HEK293 (cell line): ENCODE measurements at regions not wholly inside any gene's neighbourhood (a gene's known extent, or its start where the extent isn't known, plus 50 kb on each side); places are given as distances from the start of the nearest gene placed in this dataset.

Experiments
- GFI1B ChIP-seq: fragments of 450-650 bp; formaldehyde crosslinking; IDR thresholded peaks from 2 replicates; pipeline ENCODE4 v1.5.1; 2016; ENCODE audit warnings: missing biosample characterization, missing genetic modification characterization
- TCF7L2 ChIP-seq: IDR thresholded peaks from 2 replicates; pipeline ENCODE4 v1.6.1; 2011; ENCODE audit warnings: low read depth, mild to moderate bottlenecking, inconsistent platforms, low read length, moderate library complexity, borderline replicate concordance
- ZNF132 ChIP-seq: fragments of 450-650 bp; formaldehyde crosslinking; IDR thresholded peaks from 2 replicates; pipeline ENCODE4 v1.5.1; 2017; ENCODE audit warnings: missing biosample characterization, missing genetic modification characterization, borderline replicate concordance
- ZNF214 ChIP-seq: fragments of 450-650 bp; formaldehyde crosslinking; IDR thresholded peaks from 2 replicates; pipeline ENCODE4 v1.5.1; 2017; ENCODE audit warnings: missing biosample characterization, mild to moderate bottlenecking, missing genetic modification characterization, borderline replicate concordance
- ZNF266 ChIP-seq: fragments of 450-650 bp; formaldehyde crosslinking; IDR thresholded peaks from 2 replicates; pipeline ENCODE4 v1.5.1; 2016; ENCODE audit warnings: missing biosample characterization, missing genetic modification characterization, low read depth
- ZNF280C ChIP-seq: fragments of 450-650 bp; formaldehyde crosslinking; IDR thresholded peaks from 2 replicates; pipeline ENCODE4 v1.5.1; 2016; ENCODE audit warnings: missing biosample characterization, missing genetic modification characterization
- ZNF354C ChIP-seq: fragments of 450-650 bp; formaldehyde crosslinking; IDR thresholded peaks from 2 replicates; pipeline ENCODE4 v1.5.1; 2016; ENCODE audit warnings: missing biosample characterization, missing genetic modification characterization, low read depth, borderline replicate concordance
- ZNF366 ChIP-seq: fragments of 450-650 bp; formaldehyde crosslinking; conservative IDR thresholded peaks from 2 replicates; pipeline ENCODE4 v1.5.1; 2016; ENCODE audit warnings: missing biosample characterization, missing genetic modification characterization
- ZNF433 ChIP-seq: fragments of 450-650 bp; formaldehyde crosslinking; IDR thresholded peaks from 2 replicates; pipeline ENCODE4 v1.5.1; 2016; ENCODE audit warnings: missing biosample characterization, missing genetic modification characterization, low read depth
- ZNF449 ChIP-seq: fragments of 450-650 bp; formaldehyde crosslinking; IDR thresholded peaks from 2 replicates; pipeline ENCODE4 v1.5.1; 2017; ENCODE audit warnings: missing biosample characterization, mild to moderate bottlenecking, missing genetic modification characterization, moderate library complexity
- ZNF561 ChIP-seq: fragments of 450-650 bp; IDR thresholded peaks from 2 replicates; pipeline ENCODE4 v1.5.1; 2018; ENCODE audit warnings: missing biosample characterization, missing genetic modification characterization, borderline replicate concordance
- ZNF610 ChIP-seq: fragments of 450-650 bp; formaldehyde crosslinking; IDR thresholded peaks from 2 replicates; pipeline ENCODE4 v1.5.1; 2016; ENCODE audit warnings: missing biosample characterization, missing genetic modification characterization, borderline replicate concordance
- ZNF623 ChIP-seq: fragments of 450-650 bp; formaldehyde crosslinking; IDR thresholded peaks from 2 replicates; pipeline ENCODE4 v1.5.1; 2016; ENCODE audit warnings: missing biosample characterization, missing genetic modification characterization
- ZNF624 ChIP-seq: fragments of 450-650 bp; formaldehyde crosslinking; IDR thresholded peaks from 2 replicates; pipeline ENCODE4 v1.5.1; 2017; ENCODE audit warnings: missing biosample characterization, missing genetic modification characterization
- ZNF626 ChIP-seq: fragments of 450-650 bp; sonication (Bioruptor Pico); formaldehyde crosslinking; IDR thresholded peaks from 2 replicates; pipeline ENCODE4 v1.5.1; 2018; ENCODE audit warnings: missing biosample characterization, missing genetic modification characterization, inconsistent platforms
- ZNF629 ChIP-seq: fragments of 450-650 bp; formaldehyde crosslinking; IDR thresholded peaks from 2 replicates; pipeline ENCODE4 v1.5.1; 2017; ENCODE audit warnings: missing biosample characterization, missing genetic modification characterization
- ZNF660 ChIP-seq: fragments of 450-650 bp; IDR thresholded peaks from 2 replicates; pipeline ENCODE4 v1.5.1; 2018; ENCODE audit warnings: missing biosample characterization, mild to moderate bottlenecking, missing genetic modification characterization
- ZNF701 ChIP-seq: fragments of 450-650 bp; formaldehyde crosslinking; IDR thresholded peaks from 2 replicates; pipeline ENCODE4 v1.5.1; 2016; ENCODE audit warnings: missing biosample characterization, missing genetic modification characterization
- ZNF747 ChIP-seq: fragments of 450-650 bp; formaldehyde crosslinking; IDR thresholded peaks from 2 replicates; pipeline ENCODE4 v1.5.1; 2016; ENCODE audit warnings: missing biosample characterization, missing genetic modification characterization
- ZSCAN18 ChIP-seq: fragments of 450-650 bp; formaldehyde crosslinking; IDR thresholded peaks from 2 replicates; pipeline ENCODE4 v1.5.1; 2016; ENCODE audit warnings: missing biosample characterization, missing genetic modification characterization
- ZSCAN5A ChIP-seq: fragments of 450-650 bp; formaldehyde crosslinking; IDR thresholded peaks from 2 replicates; pipeline ENCODE4 v1.5.1; 2016; ENCODE audit warnings: missing biosample characterization, missing genetic modification characterization
- TF ChIP-seq, protein P1 (sequence below): fragments of 450-650 bp; formaldehyde crosslinking; IDR thresholded peaks from 2 replicates; pipeline ENCODE4 v1.5.1; 2017; ENCODE audit warnings: missing biosample characterization, missing genetic modification characterization
- TF ChIP-seq, protein P2 (sequence below): fragments of 450-650 bp; formaldehyde crosslinking; IDR thresholded peaks from 2 replicates; pipeline ENCODE4 v1.5.1; 2016; ENCODE audit warnings: missing biosample characterization, missing genetic modification characterization
- TF ChIP-seq, protein P3 (sequence below): fragments of 450-650 bp; formaldehyde crosslinking; optimal IDR thresholded peaks from 2 replicates; pipeline ENCODE3; 2016; ENCODE audit warnings: missing biosample characterization, mild to moderate bottlenecking, missing genetic modification characterization
- TF ChIP-seq, protein P4 (sequence below): fragments of 450-650 bp; formaldehyde crosslinking; IDR thresholded peaks from 2 replicates; pipeline ENCODE4 v1.5.1; 2016; ENCODE audit warnings: missing biosample characterization, missing genetic modification characterization, borderline replicate concordance

DNA sequence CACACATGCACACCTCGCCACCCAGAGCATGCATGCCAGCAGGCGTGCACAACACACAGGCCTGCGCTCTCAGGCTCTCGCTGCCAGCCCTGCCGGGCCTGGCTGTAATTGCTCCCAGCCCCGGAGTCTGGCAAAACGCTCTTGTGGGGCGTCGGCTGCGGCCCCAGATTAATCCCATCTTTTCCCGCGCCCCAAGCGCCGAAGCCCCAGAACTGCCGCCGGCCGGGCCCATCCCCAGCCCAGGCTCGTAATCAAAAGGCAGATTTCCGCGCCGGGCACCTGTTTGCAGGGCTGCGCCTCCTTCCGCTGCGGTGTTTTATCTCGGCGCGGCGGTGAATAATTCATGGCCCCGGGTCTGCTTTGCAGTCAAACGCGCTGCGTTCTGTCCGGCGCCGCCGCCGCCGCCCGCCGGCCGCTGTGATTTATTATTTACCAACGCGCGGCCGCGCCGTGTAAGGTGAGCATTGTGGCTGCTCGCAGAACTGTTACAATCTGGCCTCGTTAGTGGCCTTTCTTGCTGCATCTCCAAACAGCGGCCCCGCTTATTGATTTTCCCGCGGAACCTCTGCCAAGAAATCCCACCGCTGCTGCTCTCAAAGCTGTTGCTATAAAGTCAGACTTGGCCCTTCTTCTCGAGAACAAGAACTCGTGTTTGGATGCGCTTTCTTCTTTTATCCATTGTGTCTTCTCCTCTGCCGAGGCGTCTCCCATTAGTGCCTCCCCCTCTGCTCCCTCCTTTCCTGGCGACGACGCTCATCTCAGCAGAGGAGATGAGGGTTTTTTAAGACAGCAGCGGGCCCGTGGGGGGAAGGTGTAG is 126.1 kb downstream of the IRX5 start (continued):
- TF ChIP-seq ZNF280C (tag by site-specific recombination) (no peak), ZNF701 (tag by site-specific recombination) (no peak), TCF7L2 (no peak), ZNF747 (tag by site-specific recombination) (no peak), ZNF366 (tag by site-specific recombination) (no peak), ZNF433 (tag by site-specific recombination) (no peak), ZSCAN5A (tag by site-specific recombination) (no peak), ZNF626 (tag by site-specific recombination) (no peak), GFI1B (tag by site-specific recombination) (no peak), ZNF610 (tag by site-specific recombination) (no peak), ZNF624 (tag by site-specific recombination) (no peak), ZNF449 (tag by site-specific recombination) (no peak), ZNF629 (tag by site-specific recombination) (no peak), ZNF214 (tag by site-specific recombination) (no peak), ZNF561 (peak; percentile 55; the same call in 1 of the 2 replicates), ZNF266 (no peak), ZNF660 (0 out of 2 replicates have a peak, but pooled peaks have one; percentile 50), ZNF354C (tag by site-specific recombination) (no peak), ZNF623 (tag by site-specific recombination) (no peak), ZNF132 (tag by site-specific recombination) (no peak), ZSCAN18 (tag by site-specific recombination) (no peak)
- TF ChIP-seq, protein P1, sequence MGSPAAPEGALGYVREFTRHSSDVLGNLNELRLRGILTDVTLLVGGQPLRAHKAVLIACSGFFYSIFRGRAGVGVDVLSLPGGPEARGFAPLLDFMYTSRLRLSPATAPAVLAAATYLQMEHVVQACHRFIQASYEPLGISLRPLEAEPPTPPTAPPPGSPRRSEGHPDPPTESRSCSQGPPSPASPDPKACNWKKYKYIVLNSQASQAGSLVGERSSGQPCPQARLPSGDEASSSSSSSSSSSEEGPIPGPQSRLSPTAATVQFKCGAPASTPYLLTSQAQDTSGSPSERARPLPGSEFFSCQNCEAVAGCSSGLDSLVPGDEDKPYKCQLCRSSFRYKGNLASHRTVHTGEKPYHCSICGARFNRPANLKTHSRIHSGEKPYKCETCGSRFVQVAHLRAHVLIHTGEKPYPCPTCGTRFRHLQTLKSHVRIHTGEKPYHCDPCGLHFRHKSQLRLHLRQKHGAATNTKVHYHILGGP: no peak
- TF ChIP-seq, protein P2, sequence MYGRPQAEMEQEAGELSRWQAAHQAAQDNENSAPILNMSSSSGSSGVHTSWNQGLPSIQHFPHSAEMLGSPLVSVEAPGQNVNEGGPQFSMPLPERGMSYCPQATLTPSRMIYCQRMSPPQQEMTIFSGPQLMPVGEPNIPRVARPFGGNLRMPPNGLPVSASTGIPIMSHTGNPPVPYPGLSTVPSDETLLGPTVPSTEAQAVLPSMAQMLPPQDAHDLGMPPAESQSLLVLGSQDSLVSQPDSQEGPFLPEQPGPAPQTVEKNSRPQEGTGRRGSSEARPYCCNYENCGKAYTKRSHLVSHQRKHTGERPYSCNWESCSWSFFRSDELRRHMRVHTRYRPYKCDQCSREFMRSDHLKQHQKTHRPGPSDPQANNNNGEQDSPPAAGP: no peak
- TF ChIP-seq, protein P3, sequence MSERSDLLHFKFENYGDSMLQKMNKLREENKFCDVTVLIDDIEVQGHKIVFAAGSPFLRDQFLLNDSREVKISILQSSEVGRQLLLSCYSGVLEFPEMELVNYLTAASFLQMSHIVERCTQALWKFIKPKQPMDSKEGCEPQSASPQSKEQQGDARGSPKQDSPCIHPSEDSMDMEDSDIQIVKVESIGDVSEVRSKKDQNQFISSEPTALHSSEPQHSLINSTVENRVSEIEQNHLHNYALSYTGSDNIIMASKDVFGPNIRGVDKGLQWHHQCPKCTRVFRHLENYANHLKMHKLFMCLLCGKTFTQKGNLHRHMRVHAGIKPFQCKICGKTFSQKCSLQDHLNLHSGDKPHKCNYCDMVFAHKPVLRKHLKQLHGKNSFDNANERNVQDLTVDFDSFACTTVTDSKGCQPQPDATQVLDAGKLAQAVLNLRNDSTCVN (tag by site-specific recombination): peak; percentile 34
- TF ChIP-seq, protein P4, sequence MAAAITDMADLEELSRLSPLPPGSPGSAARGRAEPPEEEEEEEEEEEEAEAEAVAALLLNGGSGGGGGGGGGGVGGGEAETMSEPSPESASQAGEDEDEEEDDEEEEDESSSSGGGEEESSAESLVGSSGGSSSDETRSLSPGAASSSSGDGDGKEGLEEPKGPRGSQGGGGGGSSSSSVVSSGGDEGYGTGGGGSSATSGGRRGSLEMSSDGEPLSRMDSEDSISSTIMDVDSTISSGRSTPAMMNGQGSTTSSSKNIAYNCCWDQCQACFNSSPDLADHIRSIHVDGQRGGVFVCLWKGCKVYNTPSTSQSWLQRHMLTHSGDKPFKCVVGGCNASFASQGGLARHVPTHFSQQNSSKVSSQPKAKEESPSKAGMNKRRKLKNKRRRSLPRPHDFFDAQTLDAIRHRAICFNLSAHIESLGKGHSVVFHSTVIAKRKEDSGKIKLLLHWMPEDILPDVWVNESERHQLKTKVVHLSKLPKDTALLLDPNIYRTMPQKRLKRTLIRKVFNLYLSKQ (tag by site-specific recombination): no peak
